AG04450 (cell line): ENCODE measurements at regions not wholly inside any gene's neighbourhood (a gene's known extent, or its start where the extent isn't known, plus 50 kb on each side); places are given as distances from the start of the nearest gene placed in this dataset.

Source experiments
- CTCF ChIA-PET: fragments of 300-600, 350-600 bp; formaldehyde crosslinking; extraction: SDS; loops from one replicate; lab custom pipeline; 2022; ENCODE audit warnings: antibody characterized with exemption, inconsistent platforms; lab: Charles Lee
- POLR2A ChIA-PET: fragments of 350-600 bp; formaldehyde crosslinking; extraction: SDS; loops from one replicate; lab custom pipeline; 2021; ENCODE audit warnings: antibody characterized with exemption, inconsistent platforms; lab: Yijun Ruan, JAX
- DNase-seq: peaks from one replicate; pipeline ENCODE4 v3.0.0-alpha.2; 2011; ENCODE audit warnings: low read depth, low spot score
- H3K27ac ChIP-seq: one replicate; pipeline ENCODE4 v1.5.1; 2012; ENCODE audit warnings: low read depth, low read length, control low read depth
- H3K27me3 ChIP-seq: one replicate; pipeline ENCODE4 v1.6.0; 2012; ENCODE audit warnings: low read length; ENCODE audit not compliant: control insufficient read depth, insufficient read depth
- H3K4me3 ChIP-seq: 2 replicates; pipeline ENCODE4 v1.5.1; 2011; ENCODE audit warnings: mild to moderate bottlenecking, low read depth, low read length, control low read depth
- H3K9me3 ChIP-seq: 2 replicates; pipeline ENCODE4 v1.5.1; 2012; ENCODE audit warnings: low read length; ENCODE audit not compliant: control insufficient read depth, insufficient read depth
- TF ChIP-seq, protein P1 (sequence below): IDR thresholded peaks from 2 replicates; pipeline ENCODE4 v1.5.1; 2011; ENCODE audit warnings: low read depth, low read length, control low read depth, inconsistent platforms

DNA sequence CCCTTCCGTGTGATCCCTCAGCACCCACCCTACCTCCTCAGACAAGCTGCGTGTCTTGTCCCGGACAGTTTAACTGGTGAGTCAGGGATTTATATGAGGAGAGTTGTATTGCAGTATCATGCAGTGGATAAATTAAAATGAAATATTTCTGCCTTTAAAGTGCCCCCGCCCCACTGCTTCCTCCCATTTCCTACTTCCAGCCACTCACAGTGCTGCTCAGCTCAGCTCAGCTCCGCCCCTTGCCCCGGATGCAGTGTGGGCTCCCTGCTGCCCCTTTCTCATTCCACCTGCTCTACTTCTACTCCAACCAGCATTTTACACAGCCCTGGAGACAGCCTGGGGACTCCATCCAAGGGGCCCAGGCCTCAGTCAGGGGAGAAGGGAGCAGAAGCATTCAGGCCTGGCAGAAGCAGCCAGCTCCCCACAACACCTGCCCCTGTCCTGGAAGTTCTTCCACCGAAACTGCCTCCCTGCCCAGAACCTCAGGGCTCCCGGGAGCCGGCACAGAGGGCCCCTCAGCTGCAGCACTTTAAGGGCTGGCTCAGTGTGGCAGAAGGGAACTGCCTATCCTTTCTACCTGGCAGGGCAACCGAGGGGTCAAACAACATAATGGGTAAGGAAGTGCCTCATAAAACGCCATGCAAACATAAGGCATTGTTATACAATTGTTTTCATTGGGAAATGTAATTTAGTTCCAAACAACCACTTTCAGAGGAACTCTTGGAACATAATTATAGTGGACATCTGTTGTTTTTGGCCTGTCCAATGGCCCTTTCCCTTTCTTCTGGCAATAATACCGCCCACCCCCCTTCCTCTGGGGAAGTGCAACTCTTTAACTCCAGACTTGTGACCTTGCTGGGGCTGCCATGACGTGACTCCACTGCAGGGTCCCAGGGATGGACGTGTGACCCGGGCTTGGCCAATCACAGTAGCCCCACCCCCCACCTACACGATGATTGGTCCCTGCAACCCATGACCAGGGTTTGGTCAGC, 102.3 kb downstream of the LIPG start:
- POLR2A ChIA-PET, result no interaction called here
- TF ChIP-seq, protein P1, sequence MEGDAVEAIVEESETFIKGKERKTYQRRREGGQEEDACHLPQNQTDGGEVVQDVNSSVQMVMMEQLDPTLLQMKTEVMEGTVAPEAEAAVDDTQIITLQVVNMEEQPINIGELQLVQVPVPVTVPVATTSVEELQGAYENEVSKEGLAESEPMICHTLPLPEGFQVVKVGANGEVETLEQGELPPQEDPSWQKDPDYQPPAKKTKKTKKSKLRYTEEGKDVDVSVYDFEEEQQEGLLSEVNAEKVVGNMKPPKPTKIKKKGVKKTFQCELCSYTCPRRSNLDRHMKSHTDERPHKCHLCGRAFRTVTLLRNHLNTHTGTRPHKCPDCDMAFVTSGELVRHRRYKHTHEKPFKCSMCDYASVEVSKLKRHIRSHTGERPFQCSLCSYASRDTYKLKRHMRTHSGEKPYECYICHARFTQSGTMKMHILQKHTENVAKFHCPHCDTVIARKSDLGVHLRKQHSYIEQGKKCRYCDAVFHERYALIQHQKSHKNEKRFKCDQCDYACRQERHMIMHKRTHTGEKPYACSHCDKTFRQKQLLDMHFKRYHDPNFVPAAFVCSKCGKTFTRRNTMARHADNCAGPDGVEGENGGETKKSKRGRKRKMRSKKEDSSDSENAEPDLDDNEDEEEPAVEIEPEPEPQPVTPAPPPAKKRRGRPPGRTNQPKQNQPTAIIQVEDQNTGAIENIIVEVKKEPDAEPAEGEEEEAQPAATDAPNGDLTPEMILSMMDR, result no peak
- Histone ChIP-seq H3K9me3 (no peaks in the 10 kb centered on the region), H3K27ac (no peak overlapping the region), H3K27me3 (peaks cover 27% of the 10 kb centered on the region), H3K4me3 (no peak overlapping the region)
- CTCF ChIA-PET, result interaction anchor here (0.6 kb wide), 1 partner anchor 102 kb away, joined by 3 read pairs; no protein-coding TSS in a partner anchor
- no peak for DNase-seq

DNA sequence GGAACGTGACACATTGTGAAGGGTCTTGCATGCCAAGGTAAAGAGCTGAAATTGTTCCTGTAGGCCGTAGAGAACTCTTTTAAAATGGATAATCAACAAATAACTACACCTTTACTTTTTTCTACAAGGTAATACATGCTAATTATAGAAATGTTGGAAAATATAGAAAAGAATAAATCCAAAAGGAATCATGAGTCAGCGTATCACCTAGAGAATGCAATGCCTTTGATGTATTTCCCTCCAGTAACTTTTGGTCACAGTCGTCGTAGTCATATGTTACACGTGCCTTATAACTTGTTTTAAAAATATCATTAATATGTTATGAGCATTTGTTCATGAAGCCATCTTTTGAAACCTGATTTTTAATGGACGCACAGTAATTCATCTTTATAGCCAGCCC, 100.6 kb downstream of the LIPG start:
- no peak overlapping the region for H3K4me3 ChIP-seq
- TF ChIP-seq, protein P1, result no peak
- H3K27me3 ChIP-seq, result peaks cover 27% of the 10 kb centered on the region
- H3K27ac ChIP-seq, result no peak overlapping the region
- ChIA-PET CTCF (no interaction called here), POLR2A (no interaction called here)
- no peak for DNase-seq
- no peaks in the 10 kb centered on the region for H3K9me3 ChIP-seq

DNA sequence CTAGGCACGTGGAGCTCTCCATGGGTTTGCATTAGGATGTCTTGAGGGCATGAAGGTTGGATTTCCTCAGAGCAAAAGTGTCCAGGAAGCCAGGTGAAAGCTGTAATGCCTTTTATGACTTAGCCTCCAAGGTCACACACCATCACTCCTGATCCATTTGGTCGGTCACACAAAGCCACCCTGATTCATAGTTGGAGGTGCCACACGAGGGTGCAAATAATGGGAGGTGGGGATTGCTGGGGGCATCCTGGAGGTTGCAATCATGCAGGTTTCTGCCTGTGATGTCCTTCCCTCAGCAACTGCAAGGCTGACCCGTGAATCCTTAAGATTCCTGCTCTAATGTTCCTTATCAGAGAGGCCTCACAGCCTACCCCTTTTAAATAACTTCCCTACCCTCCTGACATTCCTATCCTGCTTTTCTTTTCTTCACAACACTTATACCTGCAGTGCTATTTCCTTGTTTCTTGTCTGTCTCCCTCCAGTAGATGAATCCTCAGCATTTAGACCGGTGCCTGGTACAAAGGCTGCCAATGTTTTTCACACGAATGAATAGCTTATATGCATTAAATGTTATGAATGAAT, 97.1 kb downstream of the LIPG start:
- no peak for DNase-seq
- ChIA-PET CTCF (no interaction called here), POLR2A (no interaction called here)
- H3K27ac ChIP-seq, result no peak overlapping the region
- peaks cover 22% of the 10 kb centered on the region for H3K27me3 ChIP-seq
- H3K9me3 ChIP-seq, result no peaks in the 10 kb centered on the region
- TF ChIP-seq, protein P1, result no peak
- H3K4me3 ChIP-seq, result no peak overlapping the region

DNA sequence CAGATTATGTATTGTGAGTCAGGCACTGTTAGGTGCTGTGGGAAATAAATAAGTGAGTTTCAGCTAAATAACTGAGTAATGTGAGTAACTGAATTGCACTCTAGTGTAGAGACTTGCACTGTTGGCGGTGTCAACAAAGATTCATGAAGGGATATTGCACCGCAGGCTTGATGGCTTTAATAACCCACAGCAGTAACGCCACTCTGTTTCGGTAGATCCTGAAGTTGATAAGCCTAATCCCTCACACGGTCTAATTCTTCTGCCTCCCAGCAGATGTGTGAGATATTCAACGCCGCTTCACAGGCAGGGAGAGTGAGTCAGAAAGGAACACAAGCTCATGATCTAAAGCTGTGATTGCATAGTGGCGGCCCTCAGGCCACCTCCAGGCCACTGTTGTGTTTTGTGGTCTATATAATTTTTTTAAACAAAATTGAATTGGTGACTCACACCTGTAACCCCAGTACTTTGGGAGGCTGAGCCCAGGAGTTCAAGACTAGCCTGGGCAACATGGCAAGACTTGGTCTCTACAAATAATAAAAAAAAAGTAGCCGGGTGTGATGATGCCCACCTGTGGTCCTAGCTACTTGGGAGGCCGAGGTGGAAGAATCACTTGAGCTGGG, 94.3 kb downstream of the LIPG start:
- POLR2A ChIA-PET, result interaction anchor here (0.6 kb wide), 1 partner anchor 158 kb away, joined by 3 read pairs; no protein-coding TSS in a partner anchor
- TF ChIP-seq, protein P1, result no peak
- no peak for DNase-seq
- Histone ChIP-seq H3K9me3 (no peaks in the 10 kb centered on the region), H3K4me3 (no peak overlapping the region), H3K27me3 (peaks cover 21% of the 10 kb centered on the region), H3K27ac (no peak overlapping the region)
- CTCF ChIA-PET, result no interaction called here
